A549 (cell line): ENCODE measurements at regions not wholly inside any gene's neighbourhood (a gene's known extent, or its start where the extent isn't known, plus 50 kb on each side); places are given as distances from the start of the nearest gene placed in this dataset.

Source experiments
- ATAC-seq, 2 experiments: fragments of 200-7000 bp in 1 of 2; fragments of >200 bp in 1 of 2; cut with Nextera tagmentation in 1 of 2; cut with Tn5 transposase in 1 of 2; 3 replicates each; pipeline versions ENCODE4 v1.8.0 to v1.9.1; 2018 to 2020; ENCODE audit warnings: mild to moderate bottlenecking in 1 of 2, moderate library complexity in 1 of 2
- CTCF ChIA-PET: fragments of 300-600 bp; sonication (Branson Sonifier 250); formaldehyde crosslinking; extraction: SDS; loops from one replicate; lab custom pipeline; 2021; ENCODE audit warnings: antibody characterized with exemption, inconsistent platforms; lab: Yijun Ruan, JAX
- POLR2A ChIA-PET: fragments of 350-600 bp; formaldehyde crosslinking; extraction: SDS; loops from one replicate; lab custom pipeline; 2021; ENCODE audit warnings: antibody characterized with exemption, inconsistent platforms; lab: Yijun Ruan, JAX
- DNase-seq, 2 experiments: peaks; one replicate each; pipeline versions ENCODE4 v3.0.0 to v3.0.0-alpha.2; 2011 to 2016; ENCODE audit warnings: low read depth in 1 of 2, low spot score in 1 of 2
- FAIRE-seq: peaks from 2 replicates; lab custom pipeline; 2011; peaks lifted over from hg19 to GRCh38; lab: Jason Lieb, UNC
- H3K27ac ChIP-seq, 2 experiments: fragments of >200 bp; sonication (Bioruptor Twin); formaldehyde crosslinking; 3 replicates each; pipeline ENCODE4 v1.5.1; 2016 to 2017
- H3K4me1 ChIP-seq: fragments of >200 bp; sonication (Bioruptor Twin); formaldehyde crosslinking; 3 replicates; pipeline ENCODE4 v1.6.1; 2016
- H3K4me2 ChIP-seq: fragments of >200 bp; sonication (Bioruptor Twin); formaldehyde crosslinking; 3 replicates; pipeline ENCODE4 v1.6.1; 2016
- H3K4me3 ChIP-seq: fragments of >200 bp; sonication (Bioruptor Twin); formaldehyde crosslinking; 3 replicates; pipeline ENCODE4 v1.5.1; 2016
- H3K9me3 ChIP-seq: fragments of >200 bp; sonication (Bioruptor Twin); formaldehyde crosslinking; 3 replicates; pipeline ENCODE4 v1.6.1; 2016
- CBX2 ChIP-seq: fragments of 200-600 bp; sonication (generic); IDR thresholded peaks from 2 replicates; pipeline ENCODE4 v1.6.1; 2016; ENCODE audit warnings: low read depth, mild to moderate bottlenecking, borderline replicate concordance
- CEBPB ChIP-seq, 2 experiments: fragments of >200 bp in 1 of 2; sonication (Bioruptor Twin) in 1 of 2; formaldehyde crosslinking in 1 of 2; IDR thresholded peaks; 2 replicates each; pipeline ENCODE4 v1.6.1; 2012 to 2016
- CHD2 ChIP-seq: fragments of 150-350 bp; IDR thresholded peaks from 2 replicates; pipeline ENCODE4 v1.6.1; 2014; ENCODE audit warnings: low read length; ENCODE audit not compliant: partially characterized antibody
- CHD4 ChIP-seq: fragments of 200-600 bp; sonication (generic); IDR thresholded peaks from 2 replicates; pipeline ENCODE4 v1.6.1; 2016; ENCODE audit warnings: antibody characterized with exemption, mild to moderate bottlenecking, borderline replicate concordance
- EHF ChIP-seq: fragments of 250-450 bp; sonication (Bioruptor Pico); IDR thresholded peaks from 2 replicates; pipeline ENCODE4 v1.5.0; 2020; ENCODE audit warnings: mild to moderate bottlenecking
- EHMT2 ChIP-seq: fragments of 200-600 bp; sonication (generic); IDR thresholded peaks from 2 replicates; pipeline ENCODE4 v1.6.1; 2016; ENCODE audit warnings: antibody characterized with exemption, low read depth, mild to moderate bottlenecking, moderate library complexity
- ESRRA ChIP-seq: fragments of 150-350 bp; IDR thresholded peaks from 2 replicates; pipeline ENCODE4 v1.6.1; 2014; ENCODE audit warnings: mild to moderate bottlenecking, low read length, borderline replicate concordance
- FOSB ChIP-seq: fragments of 250-450 bp; sonication (Bioruptor Pico); IDR thresholded peaks from 2 replicates; pipeline ENCODE4 v1.5.0; 2020; ENCODE audit warnings: mild to moderate bottlenecking, moderate library complexity
- FOXS1 ChIP-seq: fragments of 250-450 bp; sonication (Bioruptor Pico); IDR thresholded peaks from 2 replicates; pipeline ENCODE4 v1.5.0; 2020; ENCODE audit warnings: mild to moderate bottlenecking, moderate library complexity
- HEYL ChIP-seq: fragments of 250-450 bp; sonication (Bioruptor Pico); IDR thresholded peaks from 2 replicates; pipeline ENCODE4 v1.8.0; 2021; ENCODE audit warnings: mild to moderate bottlenecking, moderate library complexity
- HOXB13 ChIP-seq: fragments of 250-450 bp; sonication (Bioruptor Pico); IDR thresholded peaks from 2 replicates; pipeline ENCODE4 v1.5.0; 2020; ENCODE audit warnings: low read depth, mild to moderate bottlenecking, moderate library complexity
- HOXB5 ChIP-seq: fragments of 250-450 bp; sonication (Bioruptor Pico); IDR thresholded peaks from 2 replicates; pipeline ENCODE4 v1.5.0; 2020; ENCODE audit warnings: mild to moderate bottlenecking, moderate library complexity
- JUN ChIP-seq, 2 experiments: fragments of >200 bp; sonication (Bioruptor Twin); formaldehyde crosslinking; IDR thresholded peaks; 2 replicates in 1 of 2; 3 replicates in 1 of 2; pipeline ENCODE4 v1.6.1; 2016 to 2017
- JUNB ChIP-seq: fragments of >200 bp; sonication (Bioruptor Twin); formaldehyde crosslinking; IDR thresholded peaks from 2 replicates; pipeline ENCODE4 v1.6.1; 2016
- KDM1A ChIP-seq: fragments of 200-600 bp; sonication (generic); IDR thresholded peaks from 2 replicates; pipeline ENCODE4 v1.6.1; 2016; ENCODE audit warnings: low read depth, mild to moderate bottlenecking
- KDM5A ChIP-seq: fragments of 200-600 bp; sonication (generic); IDR thresholded peaks from 2 replicates; pipeline ENCODE4 v1.6.1; 2016; ENCODE audit warnings: antibody characterized with exemption, mild to moderate bottlenecking
- NFE2L2 ChIP-seq: fragments of 150-350 bp; conservative IDR thresholded peaks from 2 replicates; pipeline ENCODE4 v1.6.1; 2014; ENCODE audit warnings: low read length
- NPAS2 ChIP-seq: fragments of 250-450 bp; sonication (Bioruptor Pico); IDR thresholded peaks from 2 replicates; pipeline ENCODE4 v1.8.0; 2022; ENCODE audit warnings: mild to moderate bottlenecking, moderate library complexity, borderline replicate concordance
- PHF8 ChIP-seq: fragments of 200-600 bp; sonication (generic); IDR thresholded peaks from 2 replicates; pipeline ENCODE4 v1.6.1; 2016; ENCODE audit warnings: low read depth, mild to moderate bottlenecking, antibody characterized with exemption, moderate library complexity, borderline replicate concordance
- POLR2AphosphoS2 ChIP-seq: conservative IDR thresholded peaks from 2 replicates; pipeline ENCODE4 v1.6.1; 2012; ENCODE audit warnings: low read length, improper control_type of control experiment, inconsistent platforms
- RARB ChIP-seq: fragments of 250-450 bp; sonication (Bioruptor Pico); IDR thresholded peaks from 2 replicates; pipeline ENCODE4 v1.8.0; 2021; ENCODE audit warnings: mild to moderate bottlenecking, moderate library complexity
- RCOR1 ChIP-seq: fragments of 150-350 bp; IDR thresholded peaks from 2 replicates; pipeline ENCODE4 v1.6.1; 2014; ENCODE audit warnings: antibody characterized with exemption, low read length, low read depth
- RFX5 ChIP-seq: fragments of 450-650 bp; IDR thresholded peaks from 2 replicates; pipeline ENCODE4 v1.7.1; 2014; ENCODE audit warnings: antibody characterized with exemption, mild to moderate bottlenecking, moderate library complexity
- RNF2 ChIP-seq: fragments of 200-600 bp; sonication (generic); IDR thresholded peaks from 2 replicates; pipeline ENCODE4 v1.6.1; 2016; ENCODE audit warnings: low read depth, mild to moderate bottlenecking, antibody characterized with exemption, moderate library complexity, borderline replicate concordance
- TFCP2L1 ChIP-seq: fragments of 250-450 bp; sonication (Bioruptor Pico); IDR thresholded peaks from 2 replicates; pipeline ENCODE4 v1.5.0; 2021; ENCODE audit warnings: mild to moderate bottlenecking
- ZC3H11A ChIP-seq: fragments of 450-650 bp; IDR thresholded peaks from 2 replicates; pipeline ENCODE4 v1.6.1; 2014; ENCODE audit warnings: antibody characterized with exemption, mild to moderate bottlenecking
- ZFP36 ChIP-seq: fragments of 450-650 bp; IDR thresholded peaks from 2 replicates; pipeline ENCODE4 v1.6.1; 2014; ENCODE audit warnings: borderline replicate concordance; ENCODE audit not compliant: partially characterized antibody
- ZSCAN20 ChIP-seq: fragments of 250-450 bp; sonication (Bioruptor Pico); IDR thresholded peaks from 2 replicates; pipeline ENCODE4 v1.8.0; 2022; ENCODE audit warnings: mild to moderate bottlenecking, moderate library complexity
- WGBS: methylation state at CpG from one replicate; pipeline ENCODE4 v1.1.6; 2017; ENCODE audit errors: missing lambda C conversion rate; 5-methylcytosine and 5-hydroxymethylcytosine counted together
- TF ChIP-seq, protein P1 (sequence below): fragments of >200 bp; sonication (Bioruptor Twin); formaldehyde crosslinking; IDR thresholded peaks from 3 replicates; pipeline ENCODE4 v1.5.1; 2016
- TF ChIP-seq, protein P2 (sequence below): fragments of 250-450 bp; sonication (Bioruptor Pico); IDR thresholded peaks from 2 replicates; pipeline ENCODE4 v1.5.0; 2020; ENCODE audit warnings: low read depth, mild to moderate bottlenecking, moderate library complexity
- TF ChIP-seq, protein P3 (sequence below): fragments of >200 bp; sonication (Bioruptor Twin); formaldehyde crosslinking; IDR thresholded peaks from 2 replicates; pipeline ENCODE4 v1.6.1; 2016
- TF ChIP-seq, protein P4 (sequence below): fragments of 250-450 bp; sonication (Bioruptor Pico); IDR thresholded peaks from 2 replicates; pipeline ENCODE4 v1.5.0; 2021; ENCODE audit warnings: mild to moderate bottlenecking, moderate library complexity, borderline replicate concordance
- TF ChIP-seq, protein P5 (sequence below): IDR thresholded peaks from 2 replicates; pipeline ENCODE4 v1.6.1; 2012
- TF ChIP-seq, protein P6 (sequence below): IDR thresholded peaks from 2 replicates; pipeline ENCODE4 v1.6.1; 2012; ENCODE audit warnings: low read depth, borderline replicate concordance
- TF ChIP-seq, protein P7 (sequence below): IDR thresholded peaks from 2 replicates; pipeline ENCODE4 v1.6.1; 2012

DNA sequence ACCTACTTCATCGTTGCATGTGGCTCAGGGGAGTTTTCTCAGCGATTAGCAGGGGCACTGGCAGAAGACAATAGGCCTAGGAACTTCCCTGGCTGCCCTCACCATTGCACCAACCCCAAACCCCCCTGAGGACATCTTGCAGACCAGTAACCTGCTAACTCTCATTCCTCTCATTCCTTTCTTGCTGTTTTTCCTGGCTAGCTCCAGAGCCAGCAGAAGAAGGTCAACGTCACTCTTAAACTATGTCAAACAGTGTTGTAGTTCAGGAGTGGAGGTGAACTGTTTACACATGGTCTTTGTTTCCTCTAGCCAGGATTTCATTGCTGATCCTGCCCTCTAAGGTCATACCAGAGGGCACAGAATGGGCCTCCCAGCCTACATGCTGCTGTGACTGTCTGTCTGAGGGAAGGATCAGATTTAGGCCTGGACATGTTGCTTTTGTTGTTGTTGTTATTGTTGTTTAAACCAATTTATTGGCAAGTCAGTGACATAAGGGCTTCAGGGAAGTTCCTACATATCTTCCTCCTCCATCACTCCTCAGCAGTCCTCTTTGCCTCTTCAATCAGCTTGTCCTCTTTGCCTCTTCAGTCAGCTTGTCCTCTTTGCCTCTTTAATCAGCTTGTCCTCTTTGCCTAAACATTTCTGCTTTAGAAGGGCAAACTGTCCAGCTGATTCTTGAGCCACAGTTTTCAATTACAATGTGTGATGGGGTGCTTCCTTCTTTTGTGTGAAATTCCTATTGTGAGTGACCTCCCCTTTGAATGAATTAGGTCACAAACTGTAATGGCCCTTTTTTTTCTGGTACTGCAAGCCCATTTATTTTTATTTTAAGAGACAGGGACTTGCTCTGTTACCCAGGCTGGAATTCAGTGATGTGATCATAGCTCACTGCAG lies 471.9 kb upstream of the TNP1 start:
- Histone ChIP-seq H3K27ac (peak overlapping the region; percentile 83 to 84), H3K9me3 (no peaks in the 10 kb centered on the region), H3K4me2 (peak overlapping the region; percentile 60), H3K4me1 (peaks cover 48% of the 10 kb centered on the region), H3K4me3 (no peak overlapping the region)
- peak; percentile 19 to 86 for DNase-seq
- WGBS = 5% methylated on average over 3 of the region's 3 CpGs
- CTCF ChIA-PET = no interaction called here
- no peak for FAIRE-seq
- POLR2A ChIA-PET = no interaction called here
- ATAC-seq = peak; percentile 91 to 96
- no peak for TF ChIP-seq RCOR1
- no peak for TF ChIP-seq NPAS2 (CRISPR knock-in tag)
- TF ChIP-seq HOXB13 (CRISPR knock-in tag) = no peak
- TF ChIP-seq, protein P1, sequence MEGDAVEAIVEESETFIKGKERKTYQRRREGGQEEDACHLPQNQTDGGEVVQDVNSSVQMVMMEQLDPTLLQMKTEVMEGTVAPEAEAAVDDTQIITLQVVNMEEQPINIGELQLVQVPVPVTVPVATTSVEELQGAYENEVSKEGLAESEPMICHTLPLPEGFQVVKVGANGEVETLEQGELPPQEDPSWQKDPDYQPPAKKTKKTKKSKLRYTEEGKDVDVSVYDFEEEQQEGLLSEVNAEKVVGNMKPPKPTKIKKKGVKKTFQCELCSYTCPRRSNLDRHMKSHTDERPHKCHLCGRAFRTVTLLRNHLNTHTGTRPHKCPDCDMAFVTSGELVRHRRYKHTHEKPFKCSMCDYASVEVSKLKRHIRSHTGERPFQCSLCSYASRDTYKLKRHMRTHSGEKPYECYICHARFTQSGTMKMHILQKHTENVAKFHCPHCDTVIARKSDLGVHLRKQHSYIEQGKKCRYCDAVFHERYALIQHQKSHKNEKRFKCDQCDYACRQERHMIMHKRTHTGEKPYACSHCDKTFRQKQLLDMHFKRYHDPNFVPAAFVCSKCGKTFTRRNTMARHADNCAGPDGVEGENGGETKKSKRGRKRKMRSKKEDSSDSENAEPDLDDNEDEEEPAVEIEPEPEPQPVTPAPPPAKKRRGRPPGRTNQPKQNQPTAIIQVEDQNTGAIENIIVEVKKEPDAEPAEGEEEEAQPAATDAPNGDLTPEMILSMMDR = no peak
- TF ChIP-seq CBX2 = no peak
- TF ChIP-seq, protein P2, sequence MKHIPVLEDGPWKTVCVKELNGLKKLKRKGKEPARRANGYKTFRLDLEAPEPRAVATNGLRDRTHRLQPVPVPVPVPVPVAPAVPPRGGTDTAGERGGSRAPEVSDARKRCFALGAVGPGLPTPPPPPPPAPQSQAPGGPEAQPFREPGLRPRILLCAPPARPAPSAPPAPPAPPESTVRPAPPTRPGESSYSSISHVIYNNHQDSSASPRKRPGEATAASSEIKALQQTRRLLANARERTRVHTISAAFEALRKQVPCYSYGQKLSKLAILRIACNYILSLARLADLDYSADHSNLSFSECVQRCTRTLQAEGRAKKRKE (CRISPR knock-in tag) = no peak
- no peak for TF ChIP-seq PHF8
- TF ChIP-seq NFE2L2 = no peak
- TF ChIP-seq, protein P3, sequence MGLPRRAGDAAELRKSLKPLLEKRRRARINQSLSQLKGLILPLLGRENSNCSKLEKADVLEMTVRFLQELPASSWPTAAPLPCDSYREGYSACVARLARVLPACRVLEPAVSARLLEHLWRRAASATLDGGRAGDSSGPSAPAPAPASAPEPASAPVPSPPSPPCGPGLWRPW = no peak
- TF ChIP-seq, protein P4, sequence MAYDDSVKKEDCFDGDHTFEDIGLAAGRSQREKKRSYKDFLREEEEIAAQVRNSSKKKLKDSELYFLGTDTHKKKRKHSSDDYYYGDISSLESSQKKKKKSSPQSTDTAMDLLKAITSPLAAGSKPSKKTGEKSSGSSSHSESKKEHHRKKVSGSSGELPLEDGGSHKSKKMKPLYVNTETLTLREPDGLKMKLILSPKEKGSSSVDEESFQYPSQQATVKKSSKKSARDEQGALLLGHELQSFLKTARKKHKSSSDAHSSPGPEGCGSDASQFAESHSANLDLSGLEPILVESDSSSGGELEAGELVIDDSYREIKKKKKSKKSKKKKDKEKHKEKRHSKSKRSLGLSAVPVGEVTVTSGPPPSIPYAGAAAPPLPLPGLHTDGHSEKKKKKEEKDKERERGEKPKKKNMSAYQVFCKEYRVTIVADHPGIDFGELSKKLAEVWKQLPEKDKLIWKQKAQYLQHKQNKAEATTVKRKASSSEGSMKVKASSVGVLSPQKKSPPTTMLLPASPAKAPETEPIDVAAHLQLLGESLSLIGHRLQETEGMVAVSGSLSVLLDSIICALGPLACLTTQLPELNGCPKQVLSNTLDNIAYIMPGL (CRISPR knock-in tag) = no peak
- no peak for TF ChIP-seq RARB (CRISPR knock-in tag)
- TF ChIP-seq KDM1A = no peak
- no peak for TF ChIP-seq FOSB (CRISPR knock-in tag)
- TF ChIP-seq, protein P5, sequence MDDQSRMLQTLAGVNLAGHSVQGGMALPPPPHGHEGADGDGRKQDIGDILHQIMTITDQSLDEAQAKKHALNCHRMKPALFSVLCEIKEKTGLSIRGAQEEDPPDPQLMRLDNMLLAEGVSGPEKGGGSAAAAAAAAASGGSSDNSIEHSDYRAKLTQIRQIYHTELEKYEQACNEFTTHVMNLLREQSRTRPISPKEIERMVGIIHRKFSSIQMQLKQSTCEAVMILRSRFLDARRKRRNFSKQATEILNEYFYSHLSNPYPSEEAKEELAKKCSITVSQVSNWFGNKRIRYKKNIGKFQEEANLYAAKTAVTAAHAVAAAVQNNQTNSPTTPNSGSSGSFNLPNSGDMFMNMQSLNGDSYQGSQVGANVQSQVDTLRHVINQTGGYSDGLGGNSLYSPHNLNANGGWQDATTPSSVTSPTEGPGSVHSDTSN = 0 out of 2 replicates have a peak, but pooled peaks have one; percentile 44
- TF ChIP-seq, protein P6, sequence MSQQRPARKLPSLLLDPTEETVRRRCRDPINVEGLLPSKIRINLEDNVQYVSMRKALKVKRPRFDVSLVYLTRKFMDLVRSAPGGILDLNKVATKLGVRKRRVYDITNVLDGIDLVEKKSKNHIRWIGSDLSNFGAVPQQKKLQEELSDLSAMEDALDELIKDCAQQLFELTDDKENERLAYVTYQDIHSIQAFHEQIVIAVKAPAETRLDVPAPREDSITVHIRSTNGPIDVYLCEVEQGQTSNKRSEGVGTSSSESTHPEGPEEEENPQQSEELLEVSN = no peak
- no peak for TF ChIP-seq EHMT2
- TF ChIP-seq HEYL = no peak
- TF ChIP-seq JUN (IDR thresholded peaks at IDR 0.05) = no peak
- TF ChIP-seq RNF2 = no peak
- no peak for TF ChIP-seq ZC3H11A
- no peak for TF ChIP-seq ZFP36
- TF ChIP-seq CEBPB (IDR thresholded peaks at IDR 0.05) = peak in 1 of 2 experiments; percentile 43; a peak in 1 of 4 replicates
- no peak; the same call in 1 of the 2 replicates for TF ChIP-seq JUNB
- no peak for TF ChIP-seq CHD2
- TF ChIP-seq KDM5A = no peak
- no peak for TF ChIP-seq RFX5
- TF ChIP-seq POLR2AphosphoS2 = no peak
- no peak for TF ChIP-seq HOXB5
- TF ChIP-seq FOXS1 = no peak
- no peak for TF ChIP-seq CHD4
- TF ChIP-seq TFCP2L1 (CRISPR knock-in tag) = no peak
- no peak; the same call in 1 of the 2 replicates for TF ChIP-seq ESRRA
- no peak for TF ChIP-seq EHF (CRISPR knock-in tag)
- TF ChIP-seq ZSCAN20 (CRISPR knock-in tag) = no peak
- TF ChIP-seq, protein P7, sequence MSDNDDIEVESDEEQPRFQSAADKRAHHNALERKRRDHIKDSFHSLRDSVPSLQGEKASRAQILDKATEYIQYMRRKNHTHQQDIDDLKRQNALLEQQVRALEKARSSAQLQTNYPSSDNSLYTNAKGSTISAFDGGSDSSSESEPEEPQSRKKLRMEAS = peak; percentile 57
